ENCODE measurements at regions not wholly inside any gene's neighbourhood (a gene's known extent, or its start where the extent isn't known, plus 50 kb on each side); places are given as distances from the start of the nearest gene placed in this dataset.

DNA sequence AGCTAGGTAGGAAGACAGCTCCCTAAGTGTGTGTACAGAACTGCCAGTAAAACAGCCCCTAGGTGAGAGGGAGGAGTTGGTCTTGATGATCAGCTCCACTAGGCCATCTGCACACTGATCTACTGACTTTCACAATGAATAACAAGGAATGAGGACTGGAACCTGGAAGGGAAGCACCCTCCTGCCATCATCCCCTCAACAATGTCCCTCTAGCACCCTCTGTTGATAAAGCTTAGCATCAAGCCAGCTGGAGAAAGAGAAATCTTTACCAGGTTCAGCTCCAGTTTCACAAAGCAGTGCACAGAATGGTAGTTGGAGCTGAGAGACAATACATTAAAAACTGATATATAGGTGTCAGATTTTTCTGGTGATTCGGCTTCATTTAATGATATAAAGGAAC is 57.2 kb upstream of the IRAK1BP1 start:
- no peaks in the 10 kb centered on the region for H3K27me3 ChIP-seq (ENCODE audit: control insufficient read depth, insufficient read depth, low read length)
- H3K9ac ChIP-seq (ENCODE audit: low read length) = no peak overlapping the region
- H3K27ac ChIP-seq (ENCODE audit: low read depth, low read length) = no peak overlapping the region
- H3K4me3 ChIP-seq (ENCODE audit: low read length) = no peak overlapping the region
- no peaks in the 10 kb centered on the region for H3K4me1 ChIP-seq (ENCODE audit: control insufficient read depth, insufficient read depth, low read length)
- no peaks in the 10 kb centered on the region for H3K36me3 ChIP-seq (ENCODE audit: control insufficient read depth, insufficient read depth, low read length)

DNA sequence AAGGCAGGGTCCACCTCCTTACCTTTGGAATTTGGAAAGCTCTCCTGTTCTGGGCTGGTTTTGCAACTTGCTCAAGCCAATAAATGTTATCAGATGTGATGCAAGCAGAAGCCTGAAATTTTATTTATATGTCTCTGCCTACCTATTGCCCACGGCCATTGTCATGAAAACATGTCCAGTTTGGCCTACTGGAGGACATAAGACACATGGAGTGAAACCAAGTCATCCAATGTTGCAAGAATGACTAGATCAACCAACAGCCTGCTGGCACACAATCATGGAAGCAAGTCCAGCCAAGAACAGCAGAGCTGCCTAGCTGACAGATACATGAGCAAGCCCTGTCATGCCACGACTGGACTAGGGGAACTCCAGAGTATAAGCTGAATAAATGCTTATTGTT is 56.7 kb upstream of the IRAK1BP1 start:
- Histone ChIP-seq H3K27me3 (ENCODE audit: control insufficient read depth, insufficient read depth, low read length) (no peaks in the 10 kb centered on the region), H3K9ac (ENCODE audit: low read length) (no peak overlapping the region), H3K27ac (ENCODE audit: low read depth, low read length) (no peak overlapping the region), H3K4me3 (ENCODE audit: low read length) (no peak overlapping the region), H3K4me1 (ENCODE audit: control insufficient read depth, insufficient read depth, low read length) (no peaks in the 10 kb centered on the region), H3K36me3 (ENCODE audit: control insufficient read depth, insufficient read depth, low read length) (no peaks in the 10 kb centered on the region)
